NCI-H69 (cell line): ENCODE measurements at regions not wholly inside any gene's neighbourhood (a gene's known extent, or its start where the extent isn't known, plus 50 kb on each side); places are given as distances from the start of the nearest gene placed in this dataset.

ENCODE experiments used
- DNase-seq: peaks from one replicate; lab custom pipeline; 2025; lab: John Stamatoyannopoulos, UW

DNA sequence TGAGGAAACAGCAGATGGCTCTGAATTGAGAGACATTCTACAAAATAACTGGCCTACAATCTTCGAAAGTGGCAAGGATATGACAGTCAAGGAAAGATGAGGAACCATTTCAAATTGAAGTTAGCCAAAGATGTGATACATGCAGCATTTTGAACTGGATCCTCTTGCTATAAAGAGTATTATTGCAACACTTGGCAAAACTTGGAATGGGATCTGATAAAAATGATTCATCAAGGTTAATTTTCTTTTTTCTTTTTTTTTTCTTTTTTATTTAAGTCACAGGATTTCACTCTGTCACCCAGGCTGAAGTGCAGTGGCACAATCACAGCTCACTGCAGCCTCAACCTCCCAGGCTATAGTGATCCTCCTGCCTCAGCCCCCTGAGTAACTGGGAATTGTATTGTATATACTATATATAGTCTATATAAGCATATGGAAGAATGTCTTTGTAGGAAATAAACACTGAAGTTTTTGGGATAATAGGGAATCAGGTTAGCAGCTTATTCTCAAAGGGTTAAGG lies 49.8 kb upstream of the GJA8 start:
- DNase-seq: no peak
